GM19452 (cell line): ENCODE measurements at regions not wholly inside any gene's neighbourhood (a gene's known extent, or its start where the extent isn't known, plus 50 kb on each side); places are given as distances from the start of the nearest gene placed in this dataset.
"Not testable (repeated sequence)": the region's sequence is repeated elsewhere in the genome, so short reads cannot be mapped to it uniquely, and the experiment has no call there.

Experiments
- ATAC-seq: cut with Tn5 transposase; IDR thresholded peaks from one replicate; pipeline ENCODE4 v1.9.1; 2021; ENCODE audit not compliant: unreplicated experiment

GRCh38 chr4:116055857-116056827, 942.7 kb upstream of the NDST4 start:
- ATAC-seq, result no peak

DNA sequence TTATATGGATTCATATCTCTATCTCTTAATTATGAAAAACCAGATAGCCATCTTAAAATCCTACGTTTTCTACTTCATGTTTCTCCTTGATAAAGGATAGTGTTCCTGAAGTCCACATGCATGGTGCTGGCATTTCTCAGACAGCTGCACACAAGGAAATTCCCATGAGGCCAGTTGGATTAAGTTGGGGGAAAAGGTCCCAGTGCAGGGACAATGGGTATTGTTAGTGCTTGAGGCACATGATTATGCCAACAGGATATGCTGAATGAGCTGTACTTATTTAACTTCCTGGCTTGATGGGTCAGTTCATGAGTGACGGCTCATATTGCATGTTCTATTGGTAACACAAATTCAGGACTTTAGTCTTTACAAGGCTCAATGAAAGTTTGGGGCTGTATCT, 913.9 kb upstream of the NDST4 start:
- no peak for ATAC-seq

GRCh38 chr4:116024954-116025708, 911.7 kb upstream of the NDST4 start:
- no peak for ATAC-seq

DNA sequence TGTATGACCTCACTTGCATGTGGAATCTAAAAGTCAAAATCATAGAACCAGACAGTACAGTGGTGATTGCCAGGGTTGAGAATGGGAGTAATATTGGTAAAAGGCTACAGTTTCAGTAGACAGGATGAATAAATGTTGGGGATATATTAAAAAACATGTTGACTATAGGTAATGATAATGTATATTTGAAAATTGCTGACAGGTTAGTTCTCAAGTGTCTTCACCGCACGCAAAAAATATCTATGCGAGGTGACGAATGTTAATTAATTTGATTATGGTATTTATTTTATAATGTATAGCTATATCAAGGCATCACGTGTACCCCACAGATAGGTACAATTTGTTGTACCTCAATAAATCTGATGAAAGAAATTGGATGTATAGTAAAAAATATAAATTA, 909.6 kb upstream of the NDST4 start:
- no peak for ATAC-seq

- no peak for ATAC-seq
Measured at GRCh38 chr4:116020141-116020722, 906.8 kb upstream of the NDST4 start.

- no peak for ATAC-seq
Measured at GRCh38 chr4:116018831-116019230, 905.4 kb upstream of the NDST4 start.

GRCh38 chr4:116016201-116016600, 902.8 kb upstream of the NDST4 start:
- ATAC-seq, result no peak

GRCh38 chr4:116015549-116015948, 902.1 kb upstream of the NDST4 start:
- ATAC-seq, result no peak

DNA sequence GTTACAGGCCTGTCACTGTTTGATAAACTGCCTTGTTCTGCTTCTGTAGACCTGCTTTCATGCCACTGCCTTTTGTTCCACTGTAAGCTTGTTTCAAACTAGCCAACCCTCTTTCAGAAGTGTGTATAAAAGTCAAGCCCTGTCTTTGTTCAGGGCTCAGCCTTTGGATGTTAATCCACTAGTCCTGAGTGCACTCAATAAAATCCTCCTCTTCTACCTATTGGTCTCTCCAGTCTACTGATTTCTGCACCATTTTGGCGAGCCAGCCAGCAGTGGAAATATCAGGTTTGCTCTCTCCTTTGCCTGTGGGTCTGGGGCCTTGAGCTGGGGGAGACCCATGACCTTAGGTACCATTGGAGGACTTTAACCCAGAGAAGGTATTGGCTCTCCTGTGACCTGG, 901.6 kb upstream of the NDST4 start:
- ATAC-seq, result no peak

GRCh38 chr4:116010923-116011322, 897.5 kb upstream of the NDST4 start:
- no peak for ATAC-seq

DNA sequence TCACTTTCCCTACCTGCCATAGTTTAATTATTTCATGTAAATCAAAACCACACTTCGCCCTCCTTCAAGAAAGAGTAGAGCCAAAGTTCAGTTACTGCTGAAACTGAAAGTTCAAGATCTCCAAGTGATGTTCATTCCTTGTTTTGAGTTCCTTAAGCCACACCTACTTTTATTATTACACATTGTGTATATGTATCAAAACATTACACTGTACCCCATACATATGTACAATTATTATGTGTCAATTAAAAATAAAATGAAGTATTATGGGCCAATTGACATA, 892.3 kb upstream of the NDST4 start:
- no peak for ATAC-seq

DNA sequence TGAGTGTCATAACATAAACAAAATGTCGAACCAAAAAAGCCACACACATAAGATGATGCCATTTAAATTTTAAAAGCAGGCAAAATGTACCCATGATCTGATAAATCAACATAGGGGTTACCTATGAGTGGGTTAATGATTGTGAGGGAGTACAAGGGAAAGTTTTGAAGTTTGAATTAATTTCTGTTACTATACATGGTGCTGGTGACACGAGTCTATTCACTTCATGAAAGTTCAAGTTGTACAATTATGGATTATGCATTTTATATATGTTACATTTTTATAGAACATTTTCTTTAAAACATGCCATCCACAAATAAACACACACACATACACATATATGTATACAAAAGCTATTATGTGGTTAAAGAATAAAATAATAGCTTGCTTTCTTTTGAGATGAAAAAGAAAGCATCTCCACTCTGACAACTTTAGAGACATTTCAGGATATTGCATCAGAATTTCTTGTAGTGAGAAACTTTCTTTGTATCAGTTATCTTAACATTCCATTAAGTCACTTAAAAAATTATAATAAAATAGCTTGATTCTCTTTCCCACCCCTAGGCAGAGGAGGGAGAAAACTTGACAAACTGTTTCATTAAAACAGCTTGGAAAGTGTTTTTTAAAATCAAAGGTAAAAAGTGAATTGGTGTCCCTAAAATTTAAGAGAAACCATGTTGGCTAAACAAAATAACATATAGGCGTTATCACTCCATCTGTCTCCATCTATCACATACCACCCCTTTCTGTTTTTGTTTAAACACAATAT, 891.8 kb upstream of the NDST4 start:
- no peak for ATAC-seq

GRCh38 chr4:116001291-116001690, 887.9 kb upstream of the NDST4 start:
- no peak for ATAC-seq

DNA sequence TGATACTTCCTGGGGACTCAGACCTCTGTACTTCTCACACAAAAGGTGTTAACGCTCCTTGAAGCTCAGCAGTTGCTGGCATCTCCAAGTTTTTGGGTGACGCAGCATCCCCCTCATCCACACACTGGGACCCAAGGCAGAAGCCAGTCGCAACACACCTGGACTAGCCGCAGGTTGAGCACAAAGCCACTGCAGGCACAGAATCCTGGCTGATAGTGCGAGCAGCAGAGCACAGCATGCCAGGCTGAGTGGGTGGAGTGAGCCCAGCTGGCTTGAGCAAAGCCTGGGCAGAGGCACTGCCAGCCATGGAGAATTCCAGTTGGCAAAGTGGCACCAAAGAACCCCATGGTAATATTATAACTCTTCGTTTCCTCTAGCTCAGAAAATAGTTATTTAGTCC, 873.2 kb upstream of the NDST4 start:
- ATAC-seq, result no peak

DNA sequence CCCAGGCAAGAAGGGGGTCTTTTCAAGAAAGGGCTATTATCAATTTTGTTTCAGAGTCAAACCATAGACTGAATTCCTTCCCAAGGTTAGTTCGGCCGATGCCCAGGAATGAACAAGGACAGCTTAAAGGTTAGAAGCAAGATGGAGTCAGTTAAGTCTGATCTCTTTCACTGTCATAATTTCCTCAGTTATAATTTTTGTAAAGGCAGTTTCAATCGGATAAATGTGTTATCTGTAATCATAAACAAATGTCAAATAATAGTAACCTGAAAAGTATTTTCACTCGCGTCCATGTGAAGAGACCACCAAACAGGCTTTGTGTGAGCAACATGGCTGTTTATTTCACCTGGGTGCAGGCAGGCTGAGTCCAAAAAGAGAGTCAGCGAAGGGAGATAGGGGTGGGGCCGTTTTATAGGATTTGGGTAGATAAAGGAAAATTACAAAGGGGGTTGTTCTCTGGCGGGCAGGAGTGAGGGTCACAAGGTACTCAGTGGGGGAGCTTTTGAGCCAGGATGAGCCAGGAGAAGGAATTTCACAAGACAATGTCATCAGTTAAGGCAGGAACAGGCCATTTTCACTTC, 862.1 kb upstream of the NDST4 start:
- ATAC-seq, result not testable (repeated sequence)

DNA sequence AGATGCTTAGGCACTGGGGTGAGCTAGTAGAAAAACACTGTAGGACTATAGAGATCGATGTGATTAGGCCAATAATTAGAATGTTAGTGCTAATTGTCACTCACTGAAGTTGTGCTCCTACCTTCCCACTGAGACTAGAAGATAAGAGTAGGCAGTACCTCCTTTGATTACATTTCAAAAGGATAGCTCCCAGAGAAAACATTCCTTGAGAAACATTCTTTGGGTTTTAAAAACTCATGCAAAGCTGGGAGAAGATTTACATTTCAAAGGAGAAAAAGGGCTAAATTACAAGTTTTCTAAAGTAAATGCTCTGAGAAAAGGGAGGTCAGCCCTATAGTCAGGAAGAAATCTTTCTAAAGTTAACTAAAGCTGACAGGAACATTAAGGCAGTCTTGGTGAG, 860.3 kb upstream of the NDST4 start:
- no peak for ATAC-seq

DNA sequence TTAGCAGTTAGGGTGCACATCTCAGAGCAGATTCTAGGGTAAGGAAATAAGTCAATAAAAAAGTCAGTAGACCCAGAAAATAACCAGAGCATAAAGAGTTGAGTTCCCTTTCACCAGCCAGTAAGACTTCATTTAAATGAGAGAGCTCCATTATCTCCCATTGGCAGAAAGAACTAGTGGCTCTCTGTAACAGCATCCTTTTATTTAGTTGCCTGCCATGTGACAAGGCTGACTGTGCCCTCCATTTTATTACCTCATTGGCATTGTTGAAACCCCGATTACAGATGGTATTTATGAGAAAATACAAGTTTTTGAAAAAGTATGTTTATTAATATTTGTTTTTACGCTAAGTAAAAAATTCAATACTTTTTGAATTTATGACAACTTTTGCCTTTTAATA, 859.5 kb upstream of the NDST4 start:
- no peak for ATAC-seq

DNA sequence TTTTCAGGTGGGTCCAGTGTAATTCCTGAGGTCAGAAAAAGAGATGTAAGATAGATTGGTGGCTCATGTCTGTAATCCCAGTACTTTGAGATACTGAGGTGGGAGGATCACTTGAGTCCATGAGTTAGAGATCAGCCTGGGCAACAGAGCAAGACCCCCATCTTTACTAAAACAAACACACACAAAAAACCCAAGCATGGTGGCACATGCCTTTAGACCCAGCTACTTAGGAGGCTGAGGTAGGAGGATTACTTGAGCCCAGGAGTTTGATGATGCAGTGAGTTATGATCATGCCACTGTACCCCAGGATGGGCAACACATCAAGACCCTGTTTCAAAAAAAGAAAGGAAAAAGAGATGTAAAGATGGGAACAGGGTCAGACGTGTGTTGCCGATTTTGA, 857.4 kb upstream of the NDST4 start:
- no peak for ATAC-seq

GRCh38 chr4:115969756-115970155, 856.3 kb upstream of the NDST4 start:
- no peak for ATAC-seq

GRCh38 chr4:115965588-115965987, 852.2 kb upstream of the NDST4 start:
- no peak for ATAC-seq
